H9 (cell line): ENCODE measurements at regions not wholly inside any gene's neighbourhood (a gene's known extent, or its start where the extent isn't known, plus 50 kb on each side); places are given as distances from the start of the nearest gene placed in this dataset.

ENCODE experiments used
- DNase-seq: peaks from one replicate; pipeline ENCODE4 v3.0.0-alpha.2; 2017
- H2AFZ ChIP-seq: one replicate; pipeline ENCODE4 v1.6.1; 2013; ENCODE audit warnings: mild to moderate bottlenecking, low read length, control low read depth, moderate library complexity
- H2AK5ac ChIP-seq: 2 replicates; pipeline ENCODE4 v1.6.1; 2013; ENCODE audit warnings: low read length, control low read depth, mixed read lengths; ENCODE audit not compliant: insufficient read length
- H2BK120ac ChIP-seq: one replicate; pipeline ENCODE4 v1.6.1; 2013; ENCODE audit warnings: low read depth, mild to moderate bottlenecking, low read length, control low read depth, inconsistent platforms; ENCODE audit not compliant: poor library complexity, severe bottlenecking
- H2BK12ac ChIP-seq: 2 replicates; pipeline ENCODE4 v1.6.1; 2013; ENCODE audit warnings: low read length, control low read depth, mixed read lengths, low read depth; ENCODE audit not compliant: insufficient read length
- H2BK15ac ChIP-seq: 2 replicates; pipeline ENCODE4 v1.6.1; 2013; ENCODE audit warnings: low read depth, low read length, control low read depth
- H2BK20ac ChIP-seq: one replicate; pipeline ENCODE4 v1.6.1; 2013; ENCODE audit warnings: low read depth, mild to moderate bottlenecking, low read length, control low read depth, inconsistent platforms; ENCODE audit not compliant: poor library complexity, severe bottlenecking
- H2BK5ac ChIP-seq: 2 replicates; pipeline ENCODE4 v1.6.1; 2013; ENCODE audit warnings: low read length, control low read depth, mixed read lengths; ENCODE audit not compliant: insufficient read length
- H3K14ac ChIP-seq: 2 replicates; pipeline ENCODE4 v1.6.1; 2013; ENCODE audit warnings: low read length, control low read depth; ENCODE audit not compliant: insufficient read depth
- H3K18ac ChIP-seq: 2 replicates; pipeline ENCODE4 v1.6.1; 2013; ENCODE audit warnings: low read depth, mild to moderate bottlenecking, mixed read lengths, low read length, control low read depth; ENCODE audit not compliant: insufficient read length
- H3K23ac ChIP-seq: 2 replicates; pipeline ENCODE4 v1.6.1; 2013; ENCODE audit warnings: low read length, control low read depth, mixed read lengths, low read depth; ENCODE audit not compliant: insufficient read length
- H3K23me2 ChIP-seq: 2 replicates; pipeline ENCODE4 v1.6.1; 2013; ENCODE audit warnings: low read depth, mild to moderate bottlenecking, mixed read lengths, low read length, control low read depth; ENCODE audit not compliant: insufficient read length, poor library complexity, severe bottlenecking
- H3K27ac ChIP-seq: 2 replicates; pipeline ENCODE4 v1.5.1; 2013; ENCODE audit warnings: low read length, control low read depth, mixed read lengths, low read depth; ENCODE audit not compliant: insufficient read length
- H3K27me3 ChIP-seq: 2 replicates; pipeline ENCODE4 v1.6.1; 2013; ENCODE audit warnings: low read length, control low read depth, inconsistent platforms; ENCODE audit not compliant: insufficient read depth
- H3K4ac ChIP-seq: 2 replicates; pipeline ENCODE4 v1.6.1; 2013; ENCODE audit warnings: low read depth, mild to moderate bottlenecking, control low read depth, inconsistent platforms, low read length, moderate library complexity
- H3K4me1 ChIP-seq: 2 replicates; pipeline ENCODE4 v1.6.1; 2013; ENCODE audit warnings: low read length, control low read depth, inconsistent platforms; ENCODE audit not compliant: insufficient read depth
- H3K4me2 ChIP-seq: 2 replicates; pipeline ENCODE4 v1.6.1; 2013; ENCODE audit warnings: low read length, control low read depth, mixed read lengths; ENCODE audit not compliant: insufficient read length, insufficient read depth
- H3K56ac ChIP-seq: 2 replicates; pipeline ENCODE4 v1.6.1; 2013; ENCODE audit warnings: low read depth, mild to moderate bottlenecking, mixed read lengths, low read length, control low read depth; ENCODE audit not compliant: insufficient read length
- H3K79me1 ChIP-seq: 2 replicates; pipeline ENCODE4 v1.6.1; 2013; ENCODE audit warnings: low read depth, mild to moderate bottlenecking, moderate library complexity, low read length, control low read depth, inconsistent platforms; ENCODE audit not compliant: insufficient read depth, poor library complexity, severe bottlenecking
- H3K79me2 ChIP-seq: 2 replicates; pipeline ENCODE4 v1.6.1; 2013; ENCODE audit warnings: low read length, control low read depth, inconsistent platforms; ENCODE audit not compliant: insufficient read depth
- H3K9ac ChIP-seq: 2 replicates; pipeline ENCODE4 v1.6.1; 2013; ENCODE audit warnings: low read length, control low read depth, mixed read lengths; ENCODE audit not compliant: insufficient read length; ENCODE audit errors: extremely low read depth
- H3K9me3 ChIP-seq: one replicate; pipeline ENCODE4 v1.6.1; 2013; ENCODE audit warnings: low read depth, low read length, inconsistent platforms; ENCODE audit not compliant: control insufficient read depth
- H3T11ph ChIP-seq: one replicate; pipeline ENCODE4 v1.6.1; 2013; ENCODE audit warnings: mild to moderate bottlenecking, low read length, control low read depth, inconsistent platforms
- H4K20me1 ChIP-seq: one replicate; pipeline ENCODE4 v1.6.1; 2013; ENCODE audit not compliant: control insufficient read depth, insufficient read length, insufficient read depth
- H4K5ac ChIP-seq: 2 replicates; pipeline ENCODE4 v1.6.1; 2013; ENCODE audit warnings: low read depth, mild to moderate bottlenecking, mixed read lengths, low read length, control low read depth; ENCODE audit not compliant: insufficient read length
- H4K8ac ChIP-seq: replicated peaks from 2 replicates; pipeline ENCODE4 v1.6.1; 2013; ENCODE audit warnings: low read length, control low read depth, mixed read lengths, low read depth; ENCODE audit not compliant: insufficient read length
- H4K91ac ChIP-seq: 2 replicates; pipeline ENCODE4 v1.6.1; 2013; ENCODE audit warnings: low read depth, mild to moderate bottlenecking, moderate library complexity, mixed read lengths, low read length, control low read depth; ENCODE audit not compliant: insufficient read length
- H3K27ac Mint-ChIP-seq, 3 experiments: 2 replicates in 2 of 3; 3 replicates in 1 of 3; pipeline ENCODE4 v1.8.0; 2020 to 2021; ENCODE audit warnings: mixed read lengths in 3 of 3, mild to moderate bottlenecking in 1 of 3, moderate library complexity in 1 of 3
- H3K27me3 Mint-ChIP-seq: 2 replicates; pipeline ENCODE4 v1.8.0; 2021; ENCODE audit warnings: low read depth, mild to moderate bottlenecking, moderate library complexity, mixed read lengths
- H3K36me3 Mint-ChIP-seq, 3 experiments: 2 replicates in 2 of 3; 3 replicates in 1 of 3; pipeline ENCODE4 v1.8.0; 2020 to 2021; ENCODE audit warnings: low read depth in 3 of 3, mixed read lengths in 3 of 3; ENCODE audit not compliant: insufficient read depth in 1 of 3
- H3K4me1 Mint-ChIP-seq, 2 experiments: 2 replicates each; pipeline ENCODE4 v1.8.0; 2020; ENCODE audit warnings: mixed read lengths in 2 of 2
- H3K4me3 Mint-ChIP-seq, 2 experiments: 2 replicates in 1 of 2; 3 replicates in 1 of 2; pipeline ENCODE4 v1.8.0; 2020 to 2021; ENCODE audit warnings: mild to moderate bottlenecking in 2 of 2, mixed read lengths in 2 of 2, moderate library complexity in 1 of 2
- H3K9me3 Mint-ChIP-seq, 2 experiments: 2 replicates in 1 of 2; 3 replicates in 1 of 2; pipeline ENCODE4 v1.8.0; 2020; ENCODE audit warnings: mild to moderate bottlenecking in 2 of 2, mixed read lengths in 2 of 2, moderate library complexity in 1 of 2
- WGBS: extraction: QIAGEN DNeasy Blood & Tissue Kit; methylation state at CpG from one replicate; pipeline ENCODE4 v1.1.7; 2013; ENCODE audit warnings: missing lambda C conversion rate, low lambda C conversion rate, mixed read lengths; ENCODE audit not compliant: insufficient read length; ENCODE audit errors: extremely low coverage; 5-methylcytosine and 5-hydroxymethylcytosine counted together
- TF ChIP-seq, protein P1 (sequence below): fragments of 200-600 bp; sonication (generic); conservative IDR thresholded peaks from 3 replicates; pipeline ENCODE4 v1.8.0; 2021; ENCODE audit warnings: antibody characterized with exemption, mild to moderate bottlenecking

DNA sequence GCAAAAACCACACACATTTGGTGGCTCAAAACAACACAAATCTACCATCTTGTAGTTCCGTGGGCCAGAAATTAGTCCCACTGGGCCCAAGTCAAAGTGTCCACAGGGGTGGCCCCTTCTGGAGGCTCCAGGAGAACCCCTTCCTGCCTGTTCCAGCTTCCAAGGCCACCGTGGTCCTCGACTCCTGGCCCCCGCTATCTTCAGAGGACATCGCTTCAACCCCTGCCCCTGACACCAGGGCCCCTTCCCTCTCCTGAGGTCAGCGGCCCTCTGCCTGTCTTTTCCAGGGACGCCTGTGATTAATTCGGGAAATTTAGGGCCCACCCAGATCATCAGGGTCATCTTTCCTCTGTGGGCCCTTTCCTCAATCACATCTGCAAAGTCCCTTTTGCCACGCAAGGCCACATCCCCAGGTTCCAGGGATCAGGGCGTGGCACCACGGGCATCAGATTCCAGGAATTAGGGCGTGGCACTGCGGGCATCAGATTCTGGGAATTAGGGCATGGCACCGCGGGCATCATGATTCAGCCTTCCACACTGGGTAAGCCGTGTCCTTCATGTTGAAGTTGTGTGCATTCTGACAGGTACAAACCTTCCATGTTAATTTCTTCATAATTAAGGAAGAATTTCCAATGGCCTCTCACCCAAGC lies 59.9 kb upstream of the SMOC2 start:
- Histone ChIP-seq H3K18ac (no peak overlapping the region), H3K14ac (no peak overlapping the region), H3T11ph (no peak overlapping the region), H4K20me1 (no peaks in the 10 kb centered on the region), H3K4me1 (no peaks in the 10 kb centered on the region), H3K79me2 (no peaks in the 10 kb centered on the region), H4K91ac (no peak overlapping the region), H2AFZ (no peak overlapping the region), H2BK15ac (no peak overlapping the region), H2BK5ac (no peak overlapping the region), H3K56ac (no peak overlapping the region), H3K9me3 (peaks cover 4% of the 10 kb centered on the region), H3K9ac (no peak overlapping the region), H2AK5ac (no peak overlapping the region), H3K27me3 (no peaks in the 10 kb centered on the region), H3K79me1 (no peaks in the 10 kb centered on the region), H3K4ac (no peak overlapping the region), H3K4me2 (no peak overlapping the region), H3K27ac (no peak overlapping the region), H4K8ac (no peak overlapping the region), H2BK20ac (no peak overlapping the region), H4K5ac (no peak overlapping the region), H2BK12ac (no peak overlapping the region), H2BK120ac (no peak overlapping the region), H3K23me2 (no peaks in the 10 kb centered on the region), H3K23ac (no peak overlapping the region)
- H3K36me3 Mint-ChIP-seq, result peaks cover 7 to 33% (median 7%) of the 10 kb centered on the region in 3 experiments
- H3K27ac Mint-ChIP-seq, result no peak overlapping the region; a peak in 1 of 7 replicates
- H3K9me3 Mint-ChIP-seq, result peaks cover 48 to 49% of the 10 kb centered on the region in 2 experiments
- H3K4me3 Mint-ChIP-seq, result peak overlapping the region in 1 of 2 experiments; percentile 35; a peak in 1 of 5 replicates
- DNase-seq, result no peak
- WGBS, result no CpG with 5 or more reads among the region's 16 CpGs
- TF ChIP-seq, protein P1, sequence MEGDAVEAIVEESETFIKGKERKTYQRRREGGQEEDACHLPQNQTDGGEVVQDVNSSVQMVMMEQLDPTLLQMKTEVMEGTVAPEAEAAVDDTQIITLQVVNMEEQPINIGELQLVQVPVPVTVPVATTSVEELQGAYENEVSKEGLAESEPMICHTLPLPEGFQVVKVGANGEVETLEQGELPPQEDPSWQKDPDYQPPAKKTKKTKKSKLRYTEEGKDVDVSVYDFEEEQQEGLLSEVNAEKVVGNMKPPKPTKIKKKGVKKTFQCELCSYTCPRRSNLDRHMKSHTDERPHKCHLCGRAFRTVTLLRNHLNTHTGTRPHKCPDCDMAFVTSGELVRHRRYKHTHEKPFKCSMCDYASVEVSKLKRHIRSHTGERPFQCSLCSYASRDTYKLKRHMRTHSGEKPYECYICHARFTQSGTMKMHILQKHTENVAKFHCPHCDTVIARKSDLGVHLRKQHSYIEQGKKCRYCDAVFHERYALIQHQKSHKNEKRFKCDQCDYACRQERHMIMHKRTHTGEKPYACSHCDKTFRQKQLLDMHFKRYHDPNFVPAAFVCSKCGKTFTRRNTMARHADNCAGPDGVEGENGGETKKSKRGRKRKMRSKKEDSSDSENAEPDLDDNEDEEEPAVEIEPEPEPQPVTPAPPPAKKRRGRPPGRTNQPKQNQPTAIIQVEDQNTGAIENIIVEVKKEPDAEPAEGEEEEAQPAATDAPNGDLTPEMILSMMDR, result no peak
- peaks cover 1% of the 10 kb centered on the region; the same call in 1 of the 2 replicates for H3K27me3 Mint-ChIP-seq
- no peaks in the 10 kb centered on the region for H3K4me1 Mint-ChIP-seq
